Osteoblast (primary cell): ENCODE measurements at regions not wholly inside any gene's neighbourhood (a gene's known extent, or its start where the extent isn't known, plus 50 kb on each side); places are given as distances from the start of the nearest gene placed in this dataset.

ENCODE experiments used
- DNase-seq: peaks from one replicate; pipeline ENCODE4 v3.0.0; 2011; ENCODE audit warnings: low spot score, mixed read lengths; ENCODE audit not compliant: insufficient read length; ENCODE audit errors: missing footprints
- H2AFZ ChIP-seq: 2 replicates; pipeline ENCODE4 v1.6.0; 2011; ENCODE audit warnings: mild to moderate bottlenecking, low read length
- H3K27ac ChIP-seq: 2 replicates; pipeline ENCODE4 v1.5.1; 2011; ENCODE audit warnings: mild to moderate bottlenecking, low read depth, low read length, moderate library complexity
- H3K27me3 ChIP-seq: 2 replicates; pipeline ENCODE4 v1.6.0; 2012; ENCODE audit warnings: mild to moderate bottlenecking, control low read depth, inconsistent platforms, low read length, moderate library complexity; ENCODE audit not compliant: insufficient read depth
- H3K36me3 ChIP-seq: 2 replicates; pipeline ENCODE4 v1.5.1; 2011; ENCODE audit warnings: mild to moderate bottlenecking, low read length, control low read depth, moderate library complexity; ENCODE audit not compliant: insufficient read depth
- H3K4me1 ChIP-seq: 2 replicates; pipeline ENCODE4 v1.5.1; 2011; ENCODE audit warnings: mild to moderate bottlenecking, low read length, control low read depth, moderate library complexity; ENCODE audit not compliant: insufficient read depth
- H3K4me2 ChIP-seq: 2 replicates; pipeline ENCODE4 v1.6.0; 2011; ENCODE audit warnings: mild to moderate bottlenecking, low read length; ENCODE audit not compliant: insufficient read depth
- H3K4me3 ChIP-seq: fragments of 200-600 bp; sonication (generic); 3 replicates; pipeline ENCODE4 v1.5.1; 2012; ENCODE audit warnings: mild to moderate bottlenecking, low read length, inconsistent platforms; ENCODE audit not compliant: insufficient read depth
- H3K79me2 ChIP-seq: 2 replicates; pipeline ENCODE4 v1.6.0; 2012; ENCODE audit warnings: mild to moderate bottlenecking, low read length, control low read depth, inconsistent platforms; ENCODE audit not compliant: insufficient read depth
- H3K9me3 ChIP-seq: 2 replicates; pipeline ENCODE4 v1.5.1; 2011; ENCODE audit warnings: low read depth, low read length, control low read depth
- H4K20me1 ChIP-seq: 2 replicates; pipeline ENCODE4 v1.6.0; 2012; ENCODE audit warnings: mild to moderate bottlenecking, low read length, control low read depth; ENCODE audit not compliant: insufficient read depth
- CTCF ChIP-seq: IDR thresholded peaks from 2 replicates; pipeline ENCODE4 v1.5.1; 2011; ENCODE audit warnings: mild to moderate bottlenecking, low read depth, low read length, moderate library complexity; ENCODE audit errors: extremely low read depth

DNA sequence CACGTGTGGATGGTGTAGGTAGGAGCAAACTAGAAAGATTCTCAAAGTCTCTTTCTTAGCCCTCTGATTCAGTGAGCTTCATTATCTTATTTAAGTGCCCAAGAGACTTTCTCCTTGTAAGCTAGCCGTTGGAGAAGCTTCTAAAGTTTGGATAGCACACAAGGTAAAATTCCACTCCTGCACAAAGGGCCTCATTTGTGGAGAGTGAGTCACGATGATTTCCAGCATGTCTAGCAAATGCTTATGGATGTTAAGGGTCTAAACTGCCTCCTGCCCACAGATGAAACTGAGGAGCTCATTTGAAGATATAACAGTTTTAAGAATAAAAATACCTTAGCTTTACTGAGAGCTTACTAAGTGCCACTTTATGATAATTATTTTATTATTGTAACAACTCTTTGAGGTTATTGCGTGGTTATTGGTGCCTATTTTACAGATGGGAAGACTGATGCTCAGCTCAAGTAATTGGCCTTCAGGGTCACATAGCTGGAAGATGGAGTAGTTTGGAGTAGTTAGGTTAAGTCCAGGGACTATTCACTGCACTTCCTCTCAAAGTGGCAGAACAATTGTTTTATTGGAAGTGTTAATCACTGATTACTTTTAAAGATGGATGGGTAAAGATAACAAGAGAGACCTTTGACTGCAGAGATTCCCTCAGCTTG, 78.7 kb upstream of the HIF1A start:
- TF ChIP-seq CTCF, result no peak
- H3K9me3 ChIP-seq, result no peaks in the 10 kb centered on the region
- H3K79me2 ChIP-seq, result no peaks in the 10 kb centered on the region
- peak overlapping the region; percentile 49 for H2AFZ ChIP-seq
- no peaks in the 10 kb centered on the region for H3K27me3 ChIP-seq
- peaks cover 42% of the 10 kb centered on the region for H3K4me1 ChIP-seq
- no peaks in the 10 kb centered on the region for H4K20me1 ChIP-seq
- H3K4me3 ChIP-seq, result no peak overlapping the region
- peak overlapping the region; percentile 62 for H3K4me2 ChIP-seq
- H3K27ac ChIP-seq, result peak overlapping the region; percentile 88
- no peaks in the 10 kb centered on the region for H3K36me3 ChIP-seq
- DNase-seq, result no peak

- Histone ChIP-seq H3K27ac (peak overlapping the region; percentile 20), H3K27me3 (no peaks in the 10 kb centered on the region), H3K36me3 (no peaks in the 10 kb centered on the region), H4K20me1 (no peaks in the 10 kb centered on the region), H3K79me2 (no peaks in the 10 kb centered on the region), H3K4me2 (no peak overlapping the region), H2AFZ (no peak overlapping the region), H3K4me3 (no peak overlapping the region), H3K4me1 (peaks cover 34% of the 10 kb centered on the region), H3K9me3 (no peaks in the 10 kb centered on the region)
- no peak for DNase-seq
- no peak for TF ChIP-seq CTCF
These were observed 76.9 kb upstream of the HIF1A start for GRCh38 chr14:61618448-61618847.

DNA sequence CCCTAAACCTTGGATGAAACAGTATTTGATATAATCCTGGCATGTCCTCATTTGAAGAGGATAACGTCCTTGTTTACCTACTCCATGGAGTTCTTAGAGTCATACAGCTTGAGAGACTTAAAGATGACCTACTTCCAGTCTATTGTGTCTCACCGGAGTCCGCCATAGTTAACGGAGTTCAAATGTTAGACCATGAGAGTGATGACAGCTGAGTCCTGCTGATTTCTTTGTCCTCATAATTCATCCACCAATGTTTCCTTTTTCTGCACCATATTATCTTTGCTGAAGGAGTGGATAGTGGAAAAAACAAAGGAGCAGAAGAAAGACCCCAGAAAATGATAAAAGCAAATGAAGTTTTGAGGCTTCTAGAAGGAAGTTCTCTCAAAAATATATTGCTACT, 75.8 kb upstream of the HIF1A start:
- Histone ChIP-seq H3K27ac (peak overlapping the region; percentile 85), H2AFZ (no peak overlapping the region), H3K27me3 (no peaks in the 10 kb centered on the region), H3K4me2 (no peak overlapping the region), H3K9me3 (no peaks in the 10 kb centered on the region), H3K36me3 (no peaks in the 10 kb centered on the region), H3K79me2 (no peaks in the 10 kb centered on the region), H3K4me3 (no peak overlapping the region), H3K4me1 (peaks cover 36% of the 10 kb centered on the region), H4K20me1 (no peaks in the 10 kb centered on the region)
- no peak for DNase-seq
- no peak for TF ChIP-seq CTCF

DNA sequence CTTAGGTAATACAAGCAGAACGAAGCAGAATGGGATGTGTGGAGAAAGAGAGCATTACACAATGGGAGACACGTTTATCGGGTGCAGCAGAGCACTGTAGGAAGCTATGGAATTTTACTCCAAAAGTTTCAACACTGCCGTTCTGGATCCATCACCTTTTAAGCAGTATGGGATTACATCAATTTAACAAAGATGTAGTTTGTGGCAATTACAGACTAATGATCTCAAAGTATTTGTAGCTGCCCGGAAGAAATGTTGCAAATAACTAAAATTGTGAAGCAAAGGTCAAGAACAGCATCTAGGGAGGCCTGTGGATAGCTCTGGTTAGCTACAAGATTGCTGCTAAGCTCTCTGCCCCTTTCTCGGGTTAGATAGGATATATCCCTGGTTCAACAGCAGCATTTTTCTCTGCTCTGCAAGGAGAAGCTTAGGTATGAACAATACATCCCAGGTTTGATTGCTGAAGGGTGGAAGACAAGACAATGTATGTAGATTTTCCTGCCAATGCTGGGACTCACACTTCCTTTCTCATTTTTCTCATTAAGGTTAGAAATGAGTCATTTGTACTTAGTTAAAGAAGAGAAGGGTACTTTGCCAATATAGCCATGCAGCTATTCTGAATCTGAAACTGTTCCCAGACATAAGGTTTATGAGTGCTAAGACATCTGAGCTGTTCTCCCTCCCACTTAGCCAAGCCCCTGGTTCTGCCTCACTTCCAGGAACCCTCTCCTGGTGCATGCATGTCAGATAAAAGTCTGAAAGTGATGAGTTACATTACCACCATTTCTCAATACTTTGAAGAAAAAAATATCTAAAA, 75.0 kb upstream of the HIF1A start:
- H3K36me3 ChIP-seq, result no peaks in the 10 kb centered on the region
- H3K9me3 ChIP-seq, result no peaks in the 10 kb centered on the region
- no peak overlapping the region for H2AFZ ChIP-seq
- TF ChIP-seq CTCF, result no peak
- H3K79me2 ChIP-seq, result no peaks in the 10 kb centered on the region
- no peaks in the 10 kb centered on the region for H3K27me3 ChIP-seq
- H4K20me1 ChIP-seq, result no peaks in the 10 kb centered on the region
- H3K27ac ChIP-seq, result peak overlapping the region; percentile 85
- peaks cover 43% of the 10 kb centered on the region for H3K4me1 ChIP-seq
- peak overlapping the region; percentile 49 for H3K4me2 ChIP-seq
- peak; percentile 42 for DNase-seq
- no peak overlapping the region for H3K4me3 ChIP-seq
